HEK293T (cell line): ENCODE measurements at regions not wholly inside any gene's neighbourhood (a gene's known extent, or its start where the extent isn't known, plus 50 kb on each side); places are given as distances from the start of the nearest gene placed in this dataset.

Experiments
- CTCF ChIA-PET: fragments of 350-600 bp; formaldehyde crosslinking; extraction: SDS; loops from one replicate; lab custom pipeline; 2021; ENCODE audit warnings: antibody characterized with exemption, inconsistent platforms; lab: Yijun Ruan, JAX
- POLR2A ChIA-PET: fragments of 350-600 bp; formaldehyde crosslinking; extraction: SDS; loops from one replicate; lab custom pipeline; 2020; ENCODE audit warnings: antibody characterized with exemption, inconsistent platforms; lab: Yijun Ruan, JAX
- DNase-seq: peaks from one replicate; pipeline ENCODE4 v3.0.0; 2012; ENCODE audit warnings: mixed read lengths; ENCODE audit errors: extremely low spot score
- ARNT ChIP-seq: fragments of 450-650 bp; IDR thresholded peaks from 2 replicates; pipeline ENCODE4 v1.6.1; 2017; ENCODE audit warnings: mild to moderate bottlenecking
- BHLHE40 ChIP-seq: fragments of 450-650 bp; IDR thresholded peaks from 2 replicates; pipeline ENCODE4 v1.6.1; 2016; ENCODE audit warnings: mild to moderate bottlenecking, moderate library complexity, borderline replicate concordance
- CTBP1 ChIP-seq: fragments of 450-650 bp; IDR thresholded peaks from 2 replicates; pipeline ENCODE4 v1.6.1; 2016; ENCODE audit warnings: borderline replicate concordance
- ELF4 ChIP-seq: fragments of 450-650 bp; IDR thresholded peaks from 2 replicates; pipeline ENCODE4 v1.6.1; 2017; ENCODE audit warnings: antibody characterized with exemption
- FOXA1 ChIP-seq: fragments of 450-650 bp; IDR thresholded peaks from 2 replicates; pipeline ENCODE4 v1.6.1; 2016; ENCODE audit warnings: mild to moderate bottlenecking
- FOXK2 ChIP-seq: fragments of 450-650 bp; IDR thresholded peaks from 2 replicates; pipeline ENCODE4 v1.6.1; 2016; ENCODE audit warnings: mild to moderate bottlenecking
- FOXM1 ChIP-seq: fragments of 450-650 bp; IDR thresholded peaks from 2 replicates; pipeline ENCODE4 v1.6.1; 2017; ENCODE audit warnings: mild to moderate bottlenecking, borderline replicate concordance
- HDGF ChIP-seq: fragments of 450-650 bp; IDR thresholded peaks from 2 replicates; pipeline ENCODE4 v1.6.1; 2017; ENCODE audit warnings: antibody characterized with exemption, borderline replicate concordance
- L3MBTL2 ChIP-seq: fragments of 450-650 bp; conservative IDR thresholded peaks from 2 replicates; pipeline ENCODE4 v1.6.1; 2016; ENCODE audit warnings: mild to moderate bottlenecking
- LEF1 ChIP-seq: fragments of 450-650 bp; IDR thresholded peaks from 2 replicates; pipeline ENCODE4 v1.6.1; 2017; ENCODE audit warnings: mild to moderate bottlenecking, borderline replicate concordance
- NFRKB ChIP-seq: fragments of 450-650 bp; IDR thresholded peaks from 2 replicates; pipeline ENCODE4 v1.6.1; 2016; ENCODE audit warnings: mild to moderate bottlenecking, moderate library complexity
- SP1 ChIP-seq: fragments of 450-650 bp; IDR thresholded peaks from 2 replicates; pipeline ENCODE4 v1.6.1; 2017
- SUZ12 ChIP-seq: fragments of 450-650 bp; IDR thresholded peaks from 2 replicates; pipeline ENCODE4 v1.6.1; 2016; ENCODE audit warnings: mild to moderate bottlenecking
- TARDBP ChIP-seq: fragments of 450-650 bp; IDR thresholded peaks from 2 replicates; pipeline ENCODE4 v1.6.1; 2016
- ZNF384 ChIP-seq: fragments of 450-650 bp; IDR thresholded peaks from 2 replicates; pipeline ENCODE4 v1.6.1; 2016
- TF ChIP-seq, protein P1 (sequence below): fragments of 450-650 bp; IDR thresholded peaks from 2 replicates; pipeline ENCODE4 v1.6.1; 2016

GRCh38 chr15:98233873-98234272, 273.4 kb downstream of the ARRDC4 start:
- TF ChIP-seq, protein P1, sequence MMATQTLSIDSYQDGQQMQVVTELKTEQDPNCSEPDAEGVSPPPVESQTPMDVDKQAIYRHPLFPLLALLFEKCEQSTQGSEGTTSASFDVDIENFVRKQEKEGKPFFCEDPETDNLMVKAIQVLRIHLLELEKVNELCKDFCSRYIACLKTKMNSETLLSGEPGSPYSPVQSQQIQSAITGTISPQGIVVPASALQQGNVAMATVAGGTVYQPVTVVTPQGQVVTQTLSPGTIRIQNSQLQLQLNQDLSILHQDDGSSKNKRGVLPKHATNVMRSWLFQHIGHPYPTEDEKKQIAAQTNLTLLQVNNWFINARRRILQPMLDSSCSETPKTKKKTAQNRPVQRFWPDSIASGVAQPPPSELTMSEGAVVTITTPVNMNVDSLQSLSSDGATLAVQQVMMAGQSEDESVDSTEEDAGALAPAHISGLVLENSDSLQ, result no peak
- no peak for TF ChIP-seq LEF1
- no peak for TF ChIP-seq BHLHE40
- no peak for TF ChIP-seq CTBP1
- TF ChIP-seq SP1, result no peak
- TF ChIP-seq SUZ12, result no peak
- DNase-seq, result no peak
- POLR2A ChIA-PET, result interaction anchor here (0.7 kb wide), 1 partner anchor 337 kb away, joined by 4 read pairs; no protein-coding TSS in a partner anchor
- CTCF ChIA-PET, result no interaction called here

GRCh38 chr15:98240303-98240702, 279.8 kb downstream of the ARRDC4 start:
- no peak for TF ChIP-seq ZNF384
- no peak for TF ChIP-seq BHLHE40
- DNase-seq, result no peak
- POLR2A ChIA-PET, result no interaction called here
- CTCF ChIA-PET, result interaction anchor here (0.7 kb wide), 1 partner anchor 14 kb away, joined by 3 read pairs; no protein-coding TSS in a partner anchor

GRCh38 chr15:98241032-98241554, 280.6 kb downstream of the ARRDC4 start:
- DNase-seq, result peak; percentile 30
- CTCF ChIA-PET, result interaction anchor here (0.7 kb wide), 1 partner anchor 13 kb away, joined by 3 read pairs; no protein-coding TSS in a partner anchor
- TF ChIP-seq TARDBP, result no peak
- TF ChIP-seq CTBP1, result no peak
- TF ChIP-seq FOXA1, result no peak
- TF ChIP-seq, protein P1, result no peak
- TF ChIP-seq SP1, result no peak
- no peak for TF ChIP-seq SUZ12
- TF ChIP-seq L3MBTL2, result no peak
- POLR2A ChIA-PET, result no interaction called here

DNA sequence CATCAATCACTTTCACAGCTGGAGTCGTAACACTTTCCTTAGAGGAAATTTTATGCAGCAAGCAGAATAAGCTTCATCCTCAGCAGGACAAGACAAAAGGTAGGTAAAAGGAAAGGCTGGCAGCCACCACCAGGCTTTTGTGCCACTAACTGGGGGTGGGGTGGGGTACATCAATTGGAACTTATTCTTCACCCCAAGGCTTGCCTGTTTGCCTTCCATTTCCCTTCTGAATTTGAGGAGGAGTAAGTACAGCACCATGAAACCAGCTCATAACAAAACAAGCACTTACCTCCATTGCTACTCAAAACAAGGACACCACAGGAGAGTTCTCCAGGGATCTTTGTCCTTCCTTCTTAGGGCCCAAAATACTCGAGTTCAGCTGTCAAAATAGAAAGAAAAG, 296.8 kb downstream of the ARRDC4 start:
- POLR2A ChIA-PET, result no interaction called here
- CTCF ChIA-PET, result no interaction called here
- no peak for DNase-seq
- no peak for TF ChIP-seq LEF1

DNA sequence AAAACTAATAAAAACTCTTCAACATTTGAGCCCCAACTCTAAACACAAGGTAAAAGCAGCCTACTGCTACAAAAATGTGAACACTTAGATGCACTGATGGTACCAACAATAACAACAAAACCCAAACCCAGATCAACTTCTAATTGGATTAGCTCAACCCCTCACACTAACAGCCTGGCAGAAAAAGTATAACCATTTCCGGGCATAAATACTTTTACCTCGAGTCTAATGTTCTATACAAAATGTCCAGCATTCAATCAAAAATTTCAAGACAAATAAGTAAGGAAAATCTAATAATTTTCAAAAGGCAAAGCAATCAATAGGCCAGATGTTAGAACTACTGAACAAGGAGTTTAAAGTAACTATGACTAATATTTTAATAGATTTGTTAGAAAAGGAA, 303.3 kb downstream of the ARRDC4 start:
- ChIA-PET CTCF (no interaction called here), POLR2A (no interaction called here)
- no peak for DNase-seq
- TF ChIP-seq ARNT, result no peak
- no peak for TF ChIP-seq ELF4
- no peak for TF ChIP-seq HDGF
- no peak for TF ChIP-seq L3MBTL2
- TF ChIP-seq FOXM1, result no peak
- TF ChIP-seq, protein P1, result no peak
- TF ChIP-seq LEF1, result no peak
- TF ChIP-seq SUZ12, result no peak
- no peak for TF ChIP-seq ZNF384
- TF ChIP-seq TARDBP, result no peak
- TF ChIP-seq BHLHE40, result no peak
- no peak for TF ChIP-seq CTBP1
- no peak for TF ChIP-seq NFRKB
- TF ChIP-seq FOXA1, result no peak
- TF ChIP-seq FOXK2, result no peak

- CTCF ChIA-PET, result no interaction called here
- POLR2A ChIA-PET, result no interaction called here
- DNase-seq, result no peak
- TF ChIP-seq L3MBTL2, result no peak
- TF ChIP-seq FOXK2, result no peak
- TF ChIP-seq BHLHE40, result no peak
- TF ChIP-seq ZNF384, result no peak
- TF ChIP-seq FOXM1, result no peak
- TF ChIP-seq SUZ12, result no peak
- TF ChIP-seq LEF1, result no peak
- TF ChIP-seq CTBP1, result no peak
- no peak for TF ChIP-seq SP1
- TF ChIP-seq, protein P1, result no peak
- no peak for TF ChIP-seq NFRKB
- TF ChIP-seq HDGF, result no peak
- no peak for TF ChIP-seq TARDBP
- TF ChIP-seq ARNT, result no peak
- no peak for TF ChIP-seq FOXA1
- TF ChIP-seq ELF4, result no peak
These were observed 305.8 kb downstream of the ARRDC4 start for GRCh38 chr15:98266295-98266694.
